ENCODE measurements at regions not wholly inside any gene's neighbourhood (a gene's known extent, or its start where the extent isn't known, plus 50 kb on each side); places are given as distances from the start of the nearest gene placed in this dataset.

DNA sequence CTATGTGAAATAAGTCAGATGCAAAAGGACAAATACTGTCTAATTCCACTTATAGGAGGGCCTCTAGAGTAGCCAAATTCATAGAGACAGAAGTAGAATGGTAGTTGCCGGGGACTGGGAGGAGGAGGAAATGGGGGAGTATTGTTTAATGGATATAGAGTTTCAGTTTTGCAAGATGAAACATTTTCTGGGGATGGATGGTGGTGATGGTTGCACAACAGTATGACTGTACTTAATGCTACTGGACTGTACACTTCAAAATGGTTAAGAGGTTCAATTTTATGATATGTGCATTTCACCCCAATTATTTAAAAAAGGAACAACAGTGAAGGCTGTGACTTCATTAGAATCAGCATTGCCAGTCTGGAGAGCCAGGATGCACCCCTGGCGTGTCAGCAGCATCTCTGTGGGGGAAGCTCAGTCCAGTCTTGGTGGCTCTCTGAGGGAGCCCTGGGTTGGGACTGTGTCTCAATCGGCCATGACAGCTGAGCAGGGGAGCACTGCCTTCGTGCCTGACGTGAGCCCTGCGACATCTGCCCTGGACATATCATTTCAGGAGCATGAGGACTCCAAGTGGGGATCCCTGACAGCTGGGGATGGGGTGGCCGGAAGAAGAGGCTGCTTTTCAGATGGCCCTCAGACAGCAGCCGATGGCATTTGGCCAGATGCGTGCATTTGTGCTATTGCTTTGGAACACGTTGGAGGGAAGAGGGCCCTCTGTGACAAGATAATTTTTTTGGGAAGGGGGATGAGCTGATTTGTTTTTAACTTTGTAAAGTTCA lies 130.8 kb upstream of the STC2 start:
- Histone ChIP-seq H3K4me1 (ENCODE audit: insufficient read depth, low read length) (no peaks in the 10 kb centered on the region), H3K36me3 (ENCODE audit: insufficient read depth, low read length) (no peaks in the 10 kb centered on the region), H3K27ac (ENCODE audit: low read depth, low read length) (no peak overlapping the region), H3K9ac (ENCODE audit: low read depth, low read length) (no peak overlapping the region), H3K9me3 (ENCODE audit: insufficient read depth, low read depth, low read length) (0 out of 2 replicates have a peak, but pooled peaks cover 2% of the 10 kb centered on the region), H3K27me3 (ENCODE audit: insufficient read depth, low read length) (no peaks in the 10 kb centered on the region), H3K4me3 (ENCODE audit: low read length) (no peak overlapping the region)
- 81% methylated on average over 10 of the region's 10 CpGs for WGBS

DNA sequence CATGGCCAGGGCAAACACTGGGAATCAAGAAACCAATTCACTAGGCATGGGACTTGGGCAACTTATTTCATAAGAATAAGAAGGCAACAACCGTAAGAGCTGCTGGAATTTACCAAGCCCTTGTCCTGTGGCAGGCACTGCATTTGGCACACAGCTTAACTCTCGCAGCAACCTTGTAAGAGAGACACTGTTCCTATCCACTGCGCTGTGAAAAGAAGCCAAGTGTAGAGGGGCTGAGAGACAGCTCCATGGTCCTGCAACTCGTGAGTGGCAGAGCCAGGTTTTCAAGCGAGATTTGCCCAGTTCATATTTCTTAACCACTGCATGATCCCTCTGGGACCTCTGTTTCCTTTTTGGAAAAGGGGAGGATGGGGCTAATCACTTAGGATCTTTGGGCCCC lies 129.3 kb upstream of the STC2 start:
- Histone ChIP-seq H3K27ac (ENCODE audit: low read depth, low read length) (no peak overlapping the region), H3K9ac (ENCODE audit: low read depth, low read length) (no peak overlapping the region)

DNA sequence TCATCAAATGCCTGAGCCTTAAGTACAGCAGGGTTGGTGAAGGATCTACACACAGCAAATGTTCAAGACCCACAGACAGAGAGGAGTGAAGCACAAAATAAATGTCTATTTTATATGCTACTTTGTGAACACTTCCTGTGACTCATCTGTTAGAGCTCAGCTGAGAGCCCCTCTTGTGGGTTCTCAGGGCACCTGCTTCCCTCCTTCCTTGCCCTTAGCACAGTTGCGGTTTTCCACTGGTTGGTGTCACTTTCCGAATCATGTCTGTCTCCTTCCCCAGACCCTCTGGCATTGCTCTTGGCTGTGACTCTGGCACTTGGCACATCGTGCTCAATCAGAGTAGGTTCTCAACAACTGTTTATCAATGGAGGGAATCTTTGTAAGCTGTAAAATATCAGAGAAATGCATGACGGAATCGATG lies 128.5 kb upstream of the STC2 start:
- Histone ChIP-seq H3K9me3 (ENCODE audit: insufficient read depth, low read depth, low read length) (no peaks in the 10 kb centered on the region), H3K36me3 (ENCODE audit: insufficient read depth, low read length) (no peaks in the 10 kb centered on the region), H3K27ac (ENCODE audit: low read depth, low read length) (no peak overlapping the region), H3K9ac (ENCODE audit: low read depth, low read length) (no peak overlapping the region), H3K4me3 (ENCODE audit: low read length) (no peak overlapping the region), H3K27me3 (ENCODE audit: insufficient read depth, low read length) (no peaks in the 10 kb centered on the region), H3K4me1 (ENCODE audit: insufficient read depth, low read length) (no peaks in the 10 kb centered on the region)
- WGBS: 95% methylated on average over 5 of the region's 5 CpGs

More for the DNA sequence above, 129.3 kb upstream of the STC2 start:
- Histone ChIP-seq H3K4me1 (ENCODE audit: insufficient read depth, low read length) (no peaks in the 10 kb centered on the region), H3K36me3 (ENCODE audit: insufficient read depth, low read length) (no peaks in the 10 kb centered on the region), H3K4me3 (ENCODE audit: low read length) (no peak overlapping the region), H3K9me3 (ENCODE audit: insufficient read depth, low read depth, low read length) (no peaks in the 10 kb centered on the region), H3K27me3 (ENCODE audit: insufficient read depth, low read length) (no peaks in the 10 kb centered on the region)
- 91% methylated on average over 5 of the region's 5 CpGs for WGBS

DNA sequence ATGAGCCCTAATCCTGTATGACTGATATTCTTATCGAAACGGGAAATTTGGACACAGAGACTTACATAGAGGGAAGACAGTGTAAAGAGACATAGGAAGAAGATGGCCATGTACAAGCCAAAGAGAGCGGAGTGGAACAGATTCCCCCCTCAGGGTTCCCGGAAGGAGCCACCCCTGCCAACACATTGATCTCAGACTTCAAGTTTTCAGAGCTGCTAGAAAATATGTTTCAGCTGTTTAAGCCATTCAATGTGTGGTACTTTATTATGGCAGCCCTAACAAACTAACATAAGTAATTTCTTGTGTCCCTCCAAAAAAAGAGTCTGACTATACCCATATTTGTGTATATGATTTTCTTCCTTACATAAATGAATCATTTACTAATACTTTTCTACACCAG lies 128.0 kb upstream of the STC2 start:
- Histone ChIP-seq H3K4me1 (ENCODE audit: insufficient read depth, low read length) (no peaks in the 10 kb centered on the region), H3K27me3 (ENCODE audit: insufficient read depth, low read length) (no peaks in the 10 kb centered on the region), H3K9ac (ENCODE audit: low read depth, low read length) (no peak overlapping the region), H3K4me3 (ENCODE audit: low read length) (no peak overlapping the region), H3K9me3 (ENCODE audit: insufficient read depth, low read depth, low read length) (peaks cover 2% of the 10 kb centered on the region; the same call in 1 of the 2 replicates), H3K27ac (ENCODE audit: low read depth, low read length) (no peak overlapping the region), H3K36me3 (ENCODE audit: insufficient read depth, low read length) (no peaks in the 10 kb centered on the region)
- 95% methylated on average over 4 of the region's 4 CpGs for WGBS

DNA sequence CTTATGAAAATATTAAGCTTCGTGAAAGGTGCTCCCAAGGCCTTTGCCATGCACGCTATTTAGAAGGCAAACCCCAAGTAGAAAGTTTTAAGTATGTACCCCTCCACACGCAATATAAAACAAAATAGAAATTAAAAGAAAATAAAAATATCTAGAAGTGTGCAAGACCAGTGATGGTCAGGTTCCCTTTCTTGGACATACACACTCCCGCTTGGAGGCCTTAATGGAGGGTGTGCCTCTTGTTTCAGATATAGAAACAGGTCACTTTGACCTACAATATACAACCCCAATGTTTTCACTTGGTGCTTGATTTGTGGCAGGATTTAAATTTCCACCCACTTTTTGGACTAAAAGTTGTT lies 127.4 kb upstream of the STC2 start:
- H3K9me3 ChIP-seq (ENCODE audit: insufficient read depth, low read depth, low read length): peaks cover 4% of the 10 kb centered on the region; the same call in 1 of the 2 replicates
- no peak overlapping the region for H3K4me3 ChIP-seq (ENCODE audit: low read length)
- no peaks in the 10 kb centered on the region for H3K4me1 ChIP-seq (ENCODE audit: insufficient read depth, low read length)
- H3K9ac ChIP-seq (ENCODE audit: low read depth, low read length): no peak overlapping the region
- WGBS: 97% methylated on average over 2 of the region's 4 CpGs
- no peak overlapping the region for H3K27ac ChIP-seq (ENCODE audit: low read depth, low read length)
- H3K27me3 ChIP-seq (ENCODE audit: insufficient read depth, low read length): no peaks in the 10 kb centered on the region
- no peaks in the 10 kb centered on the region for H3K36me3 ChIP-seq (ENCODE audit: insufficient read depth, low read length)

DNA sequence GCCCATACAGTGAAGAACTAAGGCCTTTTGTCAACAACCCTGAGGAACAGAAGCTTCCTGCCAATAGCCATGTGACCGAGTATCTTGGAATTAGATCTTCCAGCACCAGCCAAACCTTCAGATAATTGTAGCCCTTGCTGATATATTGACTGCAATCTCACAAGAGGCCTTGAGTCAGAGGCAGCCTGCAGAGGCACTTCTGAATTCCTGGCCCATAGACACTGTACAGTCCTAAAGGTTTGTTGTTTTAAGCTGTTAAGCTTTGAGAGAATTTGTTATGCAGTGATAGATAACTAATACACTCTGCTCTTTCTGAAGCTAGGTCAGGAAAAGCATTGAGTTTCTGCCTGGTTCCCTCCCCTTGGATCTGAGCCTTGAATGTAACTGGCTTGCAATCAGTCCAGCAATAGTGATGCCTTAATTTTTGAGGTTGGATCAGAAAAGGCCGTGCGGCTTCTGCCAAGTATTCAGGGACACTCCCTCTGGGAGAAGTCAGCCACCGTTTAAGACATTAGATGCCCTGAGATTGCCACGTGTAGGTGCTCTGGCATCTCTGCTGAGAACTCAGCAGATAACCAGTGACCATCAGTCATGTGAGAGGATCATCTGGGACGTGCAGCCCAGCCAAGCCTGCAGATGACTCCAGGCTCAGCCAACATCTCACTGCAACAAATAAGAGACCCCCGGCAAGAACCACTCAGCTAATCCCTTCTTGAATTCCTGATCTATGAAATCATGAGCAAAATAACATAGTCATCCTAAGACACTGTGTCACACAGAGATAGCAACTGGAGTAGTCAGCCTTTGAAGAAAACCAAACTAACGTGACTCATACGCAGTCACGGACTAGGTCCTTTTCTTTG lies 126.8 kb upstream of the STC2 start:
- no peak overlapping the region for H3K4me3 ChIP-seq (ENCODE audit: low read length)
- H3K4me1 ChIP-seq (ENCODE audit: insufficient read depth, low read length): no peaks in the 10 kb centered on the region
- H3K9me3 ChIP-seq (ENCODE audit: insufficient read depth, low read depth, low read length): peaks cover 4% of the 10 kb centered on the region; the same call in 1 of the 2 replicates
- H3K27me3 ChIP-seq (ENCODE audit: insufficient read depth, low read length): no peaks in the 10 kb centered on the region
- H3K36me3 ChIP-seq (ENCODE audit: insufficient read depth, low read length): no peaks in the 10 kb centered on the region
- H3K27ac ChIP-seq (ENCODE audit: low read depth, low read length): no peak overlapping the region
- no peak overlapping the region for H3K9ac ChIP-seq (ENCODE audit: low read depth, low read length)
- WGBS: 91% methylated on average over 10 of the region's 10 CpGs

DNA sequence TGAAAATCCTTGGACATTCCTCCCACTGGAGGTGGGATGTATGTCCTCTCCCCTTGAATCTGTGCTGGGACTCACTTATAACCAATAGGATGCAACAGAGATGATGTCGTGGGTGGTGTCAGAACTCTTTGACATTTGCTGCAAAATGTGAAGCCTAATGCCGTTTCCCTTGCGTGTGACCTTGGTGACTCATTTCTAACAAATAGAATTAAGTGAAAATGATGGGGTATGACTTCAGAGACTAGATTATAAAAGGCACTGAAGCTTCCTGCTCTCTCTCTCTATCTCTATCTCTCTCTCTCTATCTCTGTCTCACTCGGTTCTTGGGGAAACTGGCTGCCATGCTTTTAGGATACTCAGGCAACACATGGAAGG lies 126.1 kb upstream of the STC2 start:
- Histone ChIP-seq H3K9me3 (ENCODE audit: insufficient read depth, low read depth, low read length) (peaks cover 4% of the 10 kb centered on the region; the same call in 1 of the 2 replicates), H3K27ac (ENCODE audit: low read depth, low read length) (no peak overlapping the region), H3K36me3 (ENCODE audit: insufficient read depth, low read length) (no peaks in the 10 kb centered on the region), H3K4me1 (ENCODE audit: insufficient read depth, low read length) (no peaks in the 10 kb centered on the region), H3K9ac (ENCODE audit: low read depth, low read length) (no peak overlapping the region), H3K4me3 (ENCODE audit: low read length) (no peak overlapping the region), H3K27me3 (ENCODE audit: insufficient read depth, low read length) (no peaks in the 10 kb centered on the region)
- WGBS: 92% methylated on average over 4 of the region's 4 CpGs

DNA sequence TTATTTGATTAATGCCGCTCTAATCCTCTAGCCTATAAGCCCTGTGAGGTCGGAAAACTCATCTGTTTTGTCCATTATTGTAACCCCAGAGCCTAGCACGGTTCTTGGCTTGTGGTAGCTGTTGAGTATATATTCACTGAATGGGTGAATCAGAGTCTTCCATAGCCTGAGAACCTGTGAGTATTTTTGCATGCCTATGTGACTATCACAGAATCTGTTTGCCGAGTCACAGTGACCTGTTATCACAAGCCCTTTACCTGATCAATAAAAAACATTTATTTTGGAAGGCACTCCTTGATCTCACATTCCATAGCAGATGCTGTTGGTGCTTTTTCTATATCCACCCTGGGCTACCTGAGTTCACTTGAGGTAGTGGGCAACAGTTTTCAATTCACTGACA lies 125.0 kb upstream of the STC2 start:
- H3K27ac ChIP-seq (ENCODE audit: low read depth, low read length): no peak overlapping the region
- H3K36me3 ChIP-seq (ENCODE audit: insufficient read depth, low read length): no peaks in the 10 kb centered on the region
- 94% methylated on average over 4 of the region's 4 CpGs for WGBS
- H3K4me1 ChIP-seq (ENCODE audit: insufficient read depth, low read length): no peaks in the 10 kb centered on the region
- H3K9me3 ChIP-seq (ENCODE audit: insufficient read depth, low read depth, low read length): peaks cover 4% of the 10 kb centered on the region; the same call in 1 of the 2 replicates
- no peaks in the 10 kb centered on the region for H3K27me3 ChIP-seq (ENCODE audit: insufficient read depth, low read length)
- H3K9ac ChIP-seq (ENCODE audit: low read depth, low read length): no peak overlapping the region
- H3K4me3 ChIP-seq (ENCODE audit: low read length): no peak overlapping the region

DNA sequence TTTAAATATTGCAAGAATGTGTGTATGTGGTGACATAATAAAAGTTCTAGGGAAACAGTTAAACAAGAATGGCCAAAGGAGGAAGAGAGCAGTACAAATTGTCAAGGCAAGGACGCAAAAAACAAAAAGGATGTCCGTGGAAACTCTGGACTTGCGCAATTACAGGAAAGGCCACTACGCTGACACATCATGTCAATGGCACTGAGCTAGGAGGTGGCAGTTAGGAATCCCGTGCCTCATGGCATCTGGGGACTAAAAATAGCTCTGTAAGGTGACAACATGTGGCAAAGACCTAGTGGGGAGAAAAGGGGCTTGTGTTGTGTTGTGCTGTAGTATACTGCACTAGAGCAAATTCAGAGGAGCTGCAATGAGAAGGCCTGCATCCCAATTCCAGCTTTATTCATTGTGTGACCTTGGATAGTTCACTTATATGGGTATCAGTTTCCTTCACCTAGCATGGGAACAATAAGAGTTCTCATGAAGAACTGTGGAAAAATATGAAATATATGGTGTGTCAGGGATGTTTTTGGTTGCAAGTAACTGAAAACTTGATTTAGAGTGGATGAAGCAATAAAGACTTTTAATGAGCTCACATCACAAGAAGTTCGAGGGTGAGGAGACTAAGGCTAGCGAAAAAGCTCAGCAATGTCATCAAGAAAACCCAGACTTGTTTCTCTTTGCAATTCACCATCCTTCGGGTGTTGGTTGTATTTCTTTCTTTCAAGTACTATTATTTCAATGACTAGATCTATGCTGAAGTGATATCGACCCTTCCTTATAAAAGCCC lies 124.1 kb upstream of the STC2 start:
- Histone ChIP-seq H3K27ac (ENCODE audit: low read depth, low read length) (no peak overlapping the region), H3K9ac (ENCODE audit: low read depth, low read length) (no peak overlapping the region), H3K9me3 (ENCODE audit: insufficient read depth, low read depth, low read length) (peaks cover 4% of the 10 kb centered on the region; the same call in 1 of the 2 replicates), H3K36me3 (ENCODE audit: insufficient read depth, low read length) (no peaks in the 10 kb centered on the region), H3K4me3 (ENCODE audit: low read length) (no peak overlapping the region), H3K27me3 (ENCODE audit: insufficient read depth, low read length) (no peaks in the 10 kb centered on the region), H3K4me1 (ENCODE audit: insufficient read depth, low read length) (no peaks in the 10 kb centered on the region)
- 95% methylated on average over 8 of the region's 9 CpGs for WGBS

DNA sequence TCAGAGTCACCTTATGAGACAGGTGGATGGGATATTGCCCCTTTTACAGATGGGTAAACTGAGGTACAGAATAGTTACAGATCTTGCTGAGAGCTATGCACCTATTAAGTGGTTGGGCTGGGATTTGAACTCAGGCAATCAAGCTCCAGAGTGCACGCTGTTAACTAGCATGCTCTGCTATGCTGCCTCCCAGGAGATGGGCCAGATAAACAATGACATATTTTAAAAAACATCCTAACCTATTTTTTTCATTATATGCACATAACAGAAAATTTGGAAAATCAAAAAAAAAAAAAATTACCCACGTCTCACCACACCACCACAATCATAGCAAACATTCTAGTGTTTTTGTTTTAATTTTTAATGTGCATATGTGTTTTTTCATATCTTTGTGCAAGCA lies 123.4 kb upstream of the STC2 start:
- WGBS: 97% methylated on average over 1 of the region's 2 CpGs
- no peaks in the 10 kb centered on the region for H3K27me3 ChIP-seq (ENCODE audit: insufficient read depth, low read length)
- no peak overlapping the region for H3K4me3 ChIP-seq (ENCODE audit: low read length)
- no peaks in the 10 kb centered on the region for H3K36me3 ChIP-seq (ENCODE audit: insufficient read depth, low read length)
- no peaks in the 10 kb centered on the region for H3K4me1 ChIP-seq (ENCODE audit: insufficient read depth, low read length)
- H3K9ac ChIP-seq (ENCODE audit: low read depth, low read length): no peak overlapping the region
- H3K27ac ChIP-seq (ENCODE audit: low read depth, low read length): no peak overlapping the region
- H3K9me3 ChIP-seq (ENCODE audit: insufficient read depth, low read depth, low read length): peaks cover 4% of the 10 kb centered on the region; the same call in 1 of the 2 replicates

DNA sequence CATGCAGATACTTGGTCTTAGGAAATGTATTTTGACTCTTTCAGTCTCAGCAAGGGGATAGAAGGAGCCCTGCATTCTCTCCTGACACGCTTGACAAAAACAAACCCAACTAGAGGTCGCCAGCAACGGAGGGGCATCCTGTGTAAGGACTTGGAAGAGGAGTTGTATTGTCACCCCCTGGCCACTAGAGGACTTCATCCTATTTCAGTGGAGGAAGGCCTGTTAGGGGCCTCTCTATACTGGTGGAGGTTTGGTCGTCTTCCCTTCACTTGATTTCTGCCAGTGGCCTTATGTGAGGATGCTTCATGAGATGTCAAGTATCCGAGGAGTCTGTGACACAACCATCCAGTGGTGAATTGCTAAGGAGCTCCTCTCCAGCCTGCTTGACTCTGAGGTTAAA lies 122.8 kb upstream of the STC2 start:
- H3K9ac ChIP-seq (ENCODE audit: low read depth, low read length): no peak overlapping the region
- H3K36me3 ChIP-seq (ENCODE audit: insufficient read depth, low read length): no peaks in the 10 kb centered on the region
- H3K27me3 ChIP-seq (ENCODE audit: insufficient read depth, low read length): no peaks in the 10 kb centered on the region
- H3K4me1 ChIP-seq (ENCODE audit: insufficient read depth, low read length): no peaks in the 10 kb centered on the region
- WGBS: 71% methylated on average over 5 of the region's 5 CpGs
- H3K9me3 ChIP-seq (ENCODE audit: insufficient read depth, low read depth, low read length): peaks cover 4% of the 10 kb centered on the region; the same call in 1 of the 2 replicates
- H3K27ac ChIP-seq (ENCODE audit: low read depth, low read length): no peak overlapping the region
- no peak overlapping the region for H3K4me3 ChIP-seq (ENCODE audit: low read length)
